ENCODE measurements at regions not wholly inside any gene's neighbourhood (a gene's known extent, or its start where the extent isn't known, plus 50 kb on each side); places are given as distances from the start of the nearest gene placed in this dataset.

DNA sequence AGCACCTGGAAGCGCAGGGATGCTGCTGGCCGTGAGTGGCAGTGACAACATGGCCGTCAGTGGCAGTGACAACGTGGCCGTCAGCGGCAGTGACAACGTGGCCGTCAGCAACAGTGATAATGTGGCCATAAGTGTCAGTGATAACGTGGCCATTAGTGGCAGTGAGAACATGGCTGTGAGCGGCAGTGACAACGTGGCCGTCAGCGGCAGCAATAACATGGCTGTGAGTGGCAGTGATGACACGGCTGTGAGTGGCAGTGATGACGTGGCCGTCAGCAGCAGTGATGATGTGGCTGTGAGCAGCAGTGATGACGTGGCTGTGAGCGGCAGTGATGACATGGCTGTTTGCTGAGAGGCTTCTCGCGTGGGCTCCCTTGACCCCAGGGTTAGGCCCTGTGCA lies 169.8 kb downstream of the ERMARD start:
- TF ChIP-seq, protein P1, sequence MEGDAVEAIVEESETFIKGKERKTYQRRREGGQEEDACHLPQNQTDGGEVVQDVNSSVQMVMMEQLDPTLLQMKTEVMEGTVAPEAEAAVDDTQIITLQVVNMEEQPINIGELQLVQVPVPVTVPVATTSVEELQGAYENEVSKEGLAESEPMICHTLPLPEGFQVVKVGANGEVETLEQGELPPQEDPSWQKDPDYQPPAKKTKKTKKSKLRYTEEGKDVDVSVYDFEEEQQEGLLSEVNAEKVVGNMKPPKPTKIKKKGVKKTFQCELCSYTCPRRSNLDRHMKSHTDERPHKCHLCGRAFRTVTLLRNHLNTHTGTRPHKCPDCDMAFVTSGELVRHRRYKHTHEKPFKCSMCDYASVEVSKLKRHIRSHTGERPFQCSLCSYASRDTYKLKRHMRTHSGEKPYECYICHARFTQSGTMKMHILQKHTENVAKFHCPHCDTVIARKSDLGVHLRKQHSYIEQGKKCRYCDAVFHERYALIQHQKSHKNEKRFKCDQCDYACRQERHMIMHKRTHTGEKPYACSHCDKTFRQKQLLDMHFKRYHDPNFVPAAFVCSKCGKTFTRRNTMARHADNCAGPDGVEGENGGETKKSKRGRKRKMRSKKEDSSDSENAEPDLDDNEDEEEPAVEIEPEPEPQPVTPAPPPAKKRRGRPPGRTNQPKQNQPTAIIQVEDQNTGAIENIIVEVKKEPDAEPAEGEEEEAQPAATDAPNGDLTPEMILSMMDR (IDR thresholded peaks at IDR 0.05), result no peak
- H3K36me3 Mint-ChIP-seq (ENCODE audit: unreplicated experiment), result no peaks in the 10 kb centered on the region
- H3K4me1 Mint-ChIP-seq (ENCODE audit: unreplicated experiment), result no peaks in the 10 kb centered on the region
- no peak overlapping the region for H3K4me3 Mint-ChIP-seq (ENCODE audit: unreplicated experiment)
- no peak overlapping the region for H3K27ac Mint-ChIP-seq (ENCODE audit: unreplicated experiment)
- peaks cover 17% of the 10 kb centered on the region for H3K9me3 Mint-ChIP-seq (ENCODE audit: unreplicated experiment)
- DNase-seq (ENCODE audit: extremely low spot score, unreplicated experiment), result no peak
- H3K27me3 Mint-ChIP-seq (ENCODE audit: unreplicated experiment), result no peaks in the 10 kb centered on the region

DNA sequence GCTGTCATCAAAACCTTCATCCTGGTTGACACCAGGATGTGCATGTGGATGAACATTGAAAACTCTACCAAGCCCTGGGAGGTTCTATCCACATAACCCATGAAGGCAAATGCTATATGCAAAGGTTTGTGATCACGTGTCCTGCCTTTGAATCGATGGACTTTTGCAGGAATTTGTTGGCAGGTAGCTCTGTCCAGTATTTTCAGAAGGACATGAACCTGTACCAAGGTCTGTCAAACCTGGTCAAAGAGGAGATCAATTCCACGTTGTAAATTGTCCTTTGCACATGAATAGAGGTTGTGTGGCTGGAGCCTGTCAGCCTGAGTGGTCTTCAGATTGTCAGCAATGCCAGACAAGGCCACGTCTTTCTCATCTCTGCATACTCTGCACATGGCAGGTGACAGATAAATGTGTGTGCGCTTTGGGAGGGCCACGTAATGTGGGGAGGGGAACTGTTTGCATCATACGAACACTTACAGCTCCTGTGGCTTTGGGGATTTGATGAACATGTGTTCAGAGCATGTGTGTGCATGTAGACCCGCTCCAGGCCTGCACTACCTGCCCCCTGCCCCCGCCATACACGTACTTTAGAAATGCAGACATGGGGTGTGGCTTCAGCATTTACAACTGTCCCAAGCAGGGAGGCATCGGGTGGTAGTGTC lies 169.1 kb downstream of the ERMARD start:
- H3K27ac Mint-ChIP-seq (ENCODE audit: unreplicated experiment), result no peak overlapping the region
- no peaks in the 10 kb centered on the region for H3K27me3 Mint-ChIP-seq (ENCODE audit: unreplicated experiment)
- TF ChIP-seq, protein P1 (IDR thresholded peaks at IDR 0.05), result no peak
- no peak for DNase-seq (ENCODE audit: extremely low spot score, unreplicated experiment)
- peaks cover 12% of the 10 kb centered on the region for H3K9me3 Mint-ChIP-seq (ENCODE audit: unreplicated experiment)
- H3K4me1 Mint-ChIP-seq (ENCODE audit: unreplicated experiment), result no peaks in the 10 kb centered on the region
- no peaks in the 10 kb centered on the region for H3K36me3 Mint-ChIP-seq (ENCODE audit: unreplicated experiment)
- H3K4me3 Mint-ChIP-seq (ENCODE audit: unreplicated experiment), result no peak overlapping the region

DNA sequence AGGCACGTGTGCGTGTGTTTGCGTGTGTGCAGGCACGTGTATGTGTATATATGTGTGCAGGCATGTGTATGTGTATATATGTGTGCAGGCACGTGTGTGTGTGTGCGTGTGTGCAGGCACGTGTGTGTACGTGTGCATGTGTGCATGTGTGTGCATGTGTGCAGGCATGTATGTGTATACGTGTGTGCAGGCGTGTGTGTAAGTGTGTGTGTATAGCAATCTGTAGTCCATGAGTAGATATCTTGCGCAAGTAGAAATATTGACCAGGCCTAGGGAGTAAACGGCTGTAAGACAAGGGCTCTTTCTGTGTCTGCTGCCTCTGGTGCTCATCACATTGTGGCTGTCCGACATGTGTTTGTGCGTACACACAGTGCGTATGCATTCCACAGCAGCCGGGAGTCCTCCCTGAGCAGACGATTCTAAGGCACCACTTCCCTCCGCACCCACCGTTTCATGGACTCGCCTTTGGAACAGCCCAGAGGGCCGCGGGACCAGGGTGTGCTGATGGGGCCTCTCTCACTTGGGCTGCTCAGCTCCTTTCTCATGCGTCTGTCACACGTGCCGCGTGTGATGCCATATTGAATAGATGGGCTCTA lies 167.6 kb downstream of the ERMARD start:
- no peak for DNase-seq (ENCODE audit: extremely low spot score, unreplicated experiment)
- H3K9me3 Mint-ChIP-seq (ENCODE audit: unreplicated experiment), result peaks cover 12% of the 10 kb centered on the region
- H3K4me3 Mint-ChIP-seq (ENCODE audit: unreplicated experiment), result no peak overlapping the region
- no peaks in the 10 kb centered on the region for H3K27me3 Mint-ChIP-seq (ENCODE audit: unreplicated experiment)
- H3K36me3 Mint-ChIP-seq (ENCODE audit: unreplicated experiment), result no peaks in the 10 kb centered on the region
- H3K4me1 Mint-ChIP-seq (ENCODE audit: unreplicated experiment), result no peaks in the 10 kb centered on the region
- H3K27ac Mint-ChIP-seq (ENCODE audit: unreplicated experiment), result no peak overlapping the region
- TF ChIP-seq, protein P1 (IDR thresholded peaks at IDR 0.05), result no peak

DNA sequence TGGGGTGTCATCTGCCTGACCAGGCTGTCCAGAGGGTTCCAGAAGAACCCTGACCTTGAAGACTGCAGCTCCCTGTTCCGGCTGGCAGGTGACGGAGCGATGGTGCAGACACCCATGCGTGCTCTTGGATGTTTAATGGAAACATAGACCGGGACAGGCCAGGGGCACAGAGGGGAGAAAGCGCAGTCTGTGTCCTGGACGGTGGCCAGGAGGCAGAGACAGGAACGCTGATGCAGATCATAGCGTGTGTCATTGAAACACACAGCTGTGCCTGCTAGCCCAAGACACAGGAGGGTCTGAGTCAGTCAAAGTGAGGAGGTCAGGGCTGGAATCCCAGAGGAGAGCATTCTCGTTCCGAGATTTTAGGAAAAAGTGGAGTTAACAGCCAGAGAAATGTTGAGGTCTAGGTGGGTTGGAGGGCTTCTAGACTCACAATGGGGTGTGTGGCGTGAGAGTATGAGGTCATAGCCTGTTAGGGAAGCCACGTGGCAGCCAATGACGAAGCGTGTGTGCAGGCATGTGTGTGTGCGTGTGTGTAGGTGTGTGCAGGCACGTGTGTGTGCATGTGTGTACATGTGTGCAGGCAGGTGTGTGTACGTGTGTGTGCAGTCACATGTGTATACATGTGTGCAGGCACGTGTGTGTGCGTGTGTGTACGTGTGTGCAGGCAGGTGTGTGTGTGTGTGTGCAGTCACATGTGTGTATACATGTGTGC lies 167.0 kb downstream of the ERMARD start:
- no peak overlapping the region for H3K27ac Mint-ChIP-seq (ENCODE audit: unreplicated experiment)
- no peaks in the 10 kb centered on the region for H3K4me1 Mint-ChIP-seq (ENCODE audit: unreplicated experiment)

More for the DNA sequence above, 167.0 kb downstream of the ERMARD start:
- Mint-ChIP-seq H3K27me3 (ENCODE audit: unreplicated experiment) (no peaks in the 10 kb centered on the region), H3K36me3 (ENCODE audit: unreplicated experiment) (no peaks in the 10 kb centered on the region), H3K9me3 (ENCODE audit: unreplicated experiment) (peaks cover 12% of the 10 kb centered on the region), H3K4me3 (ENCODE audit: unreplicated experiment) (no peak overlapping the region)
- TF ChIP-seq, protein P1 (IDR thresholded peaks at IDR 0.05), result no peak
- DNase-seq (ENCODE audit: extremely low spot score, unreplicated experiment), result no peak

Measured in osteocyte (in vitro differentiated cells).